Stimulated activated CD8-positive, alpha-beta memory T cell treated with anti-CD3 and anti-CD28 coated beads, Interleukin-12 subunit alpha, Interleukin-12 subunit beta, amount 100 ng/mL, for 4 hours (primary cell): ENCODE measurements at regions not wholly inside any gene's neighbourhood (a gene's known extent, or its start where the extent isn't known, plus 50 kb on each side); places are given as distances from the start of the nearest gene placed in this dataset.

ENCODE experiments used
- DNase-seq: peaks from one replicate; pipeline ENCODE4 v3.0.0-alpha.2; 2020; ENCODE audit warnings: low read depth

GRCh38 chr1:87720561-87720960 is 391.9 kb downstream of the LMO4 start:
- no peak for DNase-seq

DNA sequence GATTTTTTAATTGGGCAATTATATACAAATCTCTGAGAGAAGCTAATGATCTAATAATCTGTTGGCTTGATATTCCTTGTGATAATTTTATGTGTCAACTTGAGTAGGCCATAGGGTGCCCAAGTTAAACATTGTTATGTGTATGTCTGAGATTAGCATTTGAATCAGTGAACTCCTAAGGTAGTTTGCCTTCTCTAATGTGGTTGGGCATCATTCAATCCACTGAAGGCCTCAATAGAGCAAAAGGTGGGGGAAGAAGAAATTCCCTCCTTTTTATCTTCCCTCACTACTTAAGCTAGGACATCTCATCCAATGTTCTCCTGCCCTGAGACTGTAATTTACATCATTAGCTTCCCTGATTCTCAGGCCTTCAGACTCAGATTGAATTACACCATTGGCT is 394.5 kb downstream of the LMO4 start:
- no peak for DNase-seq

GRCh38 chr1:87728169-87728568 is 399.5 kb downstream of the LMO4 start:
- no peak for DNase-seq

GRCh38 chr1:87730274-87731216 is 401.9 kb downstream of the LMO4 start:
- DNase-seq: no peak

GRCh38 chr1:87733386-87733785 is 404.7 kb downstream of the LMO4 start:
- no peak for DNase-seq

DNA sequence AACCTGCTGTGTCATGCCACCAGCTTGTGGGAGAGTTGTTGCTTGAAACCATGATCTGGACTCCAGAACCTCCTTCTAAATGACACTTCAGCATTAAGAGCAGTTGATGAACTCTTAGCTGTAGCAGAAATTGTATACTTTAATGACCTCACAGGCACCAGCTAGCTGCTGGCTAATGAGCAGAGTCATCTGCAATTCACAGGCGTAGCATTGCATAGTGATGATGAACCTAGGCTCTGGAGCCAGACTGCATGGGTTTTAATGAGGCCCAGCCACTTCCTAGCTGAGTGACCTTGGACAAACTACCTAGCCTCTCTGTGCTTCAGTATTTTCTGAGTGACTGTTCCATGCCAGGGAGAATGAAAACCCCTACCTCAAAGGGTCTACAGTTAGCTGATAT is 407.1 kb downstream of the LMO4 start:
- no peak for DNase-seq

DNA sequence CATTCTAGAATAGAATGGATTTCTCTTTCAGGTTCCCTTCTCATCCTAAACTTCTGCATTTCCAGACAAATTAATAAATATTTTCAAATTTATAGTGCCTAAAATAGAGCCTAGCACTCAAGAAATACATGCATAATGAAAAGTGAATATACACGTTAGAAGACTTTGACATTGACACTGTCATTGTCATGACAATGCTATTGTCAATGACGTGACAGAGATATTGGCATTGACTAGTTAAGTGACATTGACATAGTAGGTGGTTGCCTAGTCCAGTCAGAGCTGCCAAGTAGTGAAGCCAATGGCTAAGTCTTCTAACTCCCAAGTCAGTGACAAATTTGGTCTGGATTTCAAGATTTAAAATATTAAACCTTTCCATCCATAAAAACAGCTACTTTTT is 410.5 kb downstream of the LMO4 start:
- no peak for DNase-seq

- DNase-seq: no peak
These were observed 411.0 kb downstream of the LMO4 start for GRCh38 chr1:87739704-87740103.

DNA sequence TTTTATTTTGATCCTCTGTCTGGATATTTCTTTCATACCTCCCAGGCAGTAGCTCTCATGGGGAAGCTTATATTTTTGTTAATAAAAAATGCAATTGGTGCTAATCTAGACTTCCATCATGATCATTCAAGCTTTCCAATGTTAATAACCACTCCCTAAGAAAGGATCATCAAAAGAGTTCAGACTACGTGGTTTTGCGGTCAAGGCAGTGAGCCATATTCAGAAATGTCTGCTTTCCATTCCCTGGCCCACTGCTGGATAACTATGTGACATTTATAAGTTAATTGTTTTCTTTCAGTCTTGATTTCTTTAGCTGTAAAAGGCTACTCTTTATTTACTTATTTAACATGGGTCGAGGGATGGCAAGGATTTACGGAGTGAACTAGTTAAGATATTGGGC is 414.6 kb downstream of the LMO4 start:
- DNase-seq: no peak

DNA sequence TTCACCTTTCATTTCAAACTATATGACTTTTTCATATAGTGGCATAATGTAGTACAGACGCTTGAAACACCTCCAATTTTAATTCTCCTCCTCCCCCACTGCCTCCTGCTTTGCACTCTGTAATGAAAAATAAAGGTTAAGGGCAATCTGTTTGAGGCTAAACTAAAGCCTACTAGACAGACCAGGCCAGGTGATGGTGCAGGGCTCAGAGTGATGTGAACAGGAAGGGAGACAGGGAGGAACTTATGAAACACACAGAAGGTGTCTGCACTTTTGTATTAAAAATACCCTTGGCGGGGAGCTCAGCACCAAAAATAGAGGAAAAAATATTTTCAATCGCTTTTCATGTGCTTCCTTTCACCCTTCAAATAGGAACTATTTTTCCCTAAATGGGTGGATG is 415.4 kb downstream of the LMO4 start:
- DNase-seq: no peak

GRCh38 chr1:87744763-87745162 is 416.1 kb downstream of the LMO4 start:
- no peak for DNase-seq

- no peak for DNase-seq
These were observed 424.7 kb downstream of the LMO4 start for GRCh38 chr1:87753366-87753765.

DNA sequence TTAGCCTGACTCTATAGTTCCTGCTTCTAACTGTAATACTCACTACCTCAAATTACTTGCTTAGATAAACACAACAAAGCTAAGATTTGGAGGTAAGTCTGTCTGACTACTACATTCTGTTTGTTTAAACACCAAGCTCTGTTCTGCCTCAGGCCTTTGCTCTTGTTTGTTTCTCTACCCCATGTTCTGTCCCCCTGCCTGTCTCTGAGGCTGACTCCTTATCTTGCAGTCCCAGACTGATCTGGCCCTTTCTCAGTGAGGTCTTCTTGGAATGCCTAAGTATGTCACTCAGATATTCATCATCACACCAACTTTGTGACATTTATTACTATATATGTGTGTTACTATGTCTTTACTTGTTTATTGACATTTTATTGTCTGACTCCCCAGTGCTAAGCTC is 425.5 kb downstream of the LMO4 start:
- DNase-seq: no peak

- DNase-seq: no peak
These were observed 429.0 kb downstream of the LMO4 start for GRCh38 chr1:87757676-87758075.

- DNase-seq: no peak
These were observed 430.9 kb downstream of the LMO4 start for GRCh38 chr1:87759421-87760087.

GRCh38 chr1:87760155-87760554 is 431.5 kb downstream of the LMO4 start:
- DNase-seq: no peak

- no peak for DNase-seq
These were observed 432.0 kb downstream of the LMO4 start for GRCh38 chr1:87760654-87761053.

DNA sequence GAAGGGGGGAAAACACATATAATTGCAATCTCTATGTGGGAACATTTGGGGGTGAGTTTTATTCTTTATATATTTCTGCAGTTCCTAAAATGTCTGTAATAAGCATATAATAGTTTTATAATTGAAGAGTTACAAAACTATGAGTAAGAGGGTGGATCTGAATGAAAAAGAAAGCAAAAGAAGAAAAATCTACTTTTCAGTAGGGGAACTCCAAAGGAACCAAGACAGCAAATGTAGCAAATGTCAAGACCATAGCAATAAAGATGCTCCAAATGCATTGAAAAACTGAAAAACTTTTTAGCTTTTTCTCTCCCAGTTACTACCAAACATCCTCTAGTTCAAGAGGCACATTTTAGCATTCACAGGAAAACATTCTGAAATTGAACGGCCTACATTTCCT is 434.8 kb downstream of the LMO4 start:
- no peak for DNase-seq

DNA sequence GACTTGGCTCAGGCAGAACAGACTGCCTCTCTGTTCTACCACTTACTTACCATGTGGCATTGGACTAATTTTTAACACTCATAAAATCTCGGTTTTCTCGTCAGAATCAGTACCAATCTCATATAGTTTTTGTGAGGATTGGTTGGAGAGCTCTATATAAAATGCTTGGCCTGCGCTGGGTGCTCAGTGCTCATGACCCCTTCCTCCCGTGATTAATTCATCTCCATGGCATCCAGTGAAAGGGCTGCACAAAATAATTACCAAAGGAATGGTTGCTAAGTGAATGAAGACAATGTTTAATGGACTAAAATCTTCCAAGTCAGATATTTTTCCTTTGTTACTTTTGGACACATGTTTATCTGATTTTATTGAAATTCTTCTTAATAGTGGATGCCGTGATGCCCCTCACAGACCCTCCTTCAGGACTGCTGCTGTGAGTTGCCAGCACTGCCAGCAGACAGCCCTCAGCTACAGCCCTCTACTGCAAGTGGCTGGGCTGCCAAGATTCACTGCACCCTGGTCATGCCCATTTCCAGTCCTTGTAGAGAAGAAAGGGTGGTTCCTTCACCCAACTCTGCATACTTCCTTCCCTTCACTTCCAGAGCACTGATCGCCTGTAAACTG is 436.5 kb downstream of the LMO4 start:
- DNase-seq: no peak

- no peak for DNase-seq
These were observed 437.0 kb downstream of the LMO4 start for GRCh38 chr1:87765681-87766070.

- DNase-seq: no peak
These were observed 438.1 kb downstream of the LMO4 start for GRCh38 chr1:87766737-87767136.

GRCh38 chr1:87778896-87779295 is 450.2 kb downstream of the LMO4 start:
- DNase-seq: no peak

- no peak for DNase-seq
These were observed 452.9 kb downstream of the LMO4 start for GRCh38 chr1:87781554-87781953.
